Parathyroid adenoma (tissue), 2 donors: ENCODE measurements at regions not wholly inside any gene's neighbourhood (a gene's known extent, or its start where the extent isn't known, plus 50 kb on each side); places are given as distances from the start of the nearest gene placed in this dataset.

ENCODE experiments used
- H2AFZ ChIP-seq: fragments of 300-600 bp; sonication (generic); one replicate; pipeline ENCODE4 v1.7.0; 2017; ENCODE audit warnings: antibody characterized with exemption, mild to moderate bottlenecking
- H3K27ac ChIP-seq: fragments of 300-600 bp; sonication (generic); one replicate; pipeline ENCODE4 v1.7.0; 2017
- H3K27me3 ChIP-seq: fragments of 300-600 bp; sonication (generic); one replicate; pipeline ENCODE4 v1.7.0; 2017; ENCODE audit warnings: low read length; ENCODE audit not compliant: control insufficient read depth, insufficient read depth
- H3K36me3 ChIP-seq: fragments of 300-600 bp; sonication (generic); one replicate; pipeline ENCODE4 v1.7.0; 2017; ENCODE audit warnings: low read length; ENCODE audit not compliant: control insufficient read depth, insufficient read depth
- H3K4me1 ChIP-seq: fragments of 300-600 bp; sonication (generic); one replicate; pipeline ENCODE4 v1.7.0; 2017; ENCODE audit warnings: control low read depth
- H3K4me2 ChIP-seq: fragments of 300-600 bp; sonication (generic); one replicate; pipeline ENCODE4 v1.7.0; 2017; ENCODE audit warnings: low read length
- H3K4me3 ChIP-seq: fragments of 300-600 bp; sonication (generic); one replicate; pipeline ENCODE4 v1.7.0; 2017; ENCODE audit warnings: low read depth, low read length
- H3K79me2 ChIP-seq: fragments of 300-600 bp; sonication (generic); one replicate; pipeline ENCODE4 v1.7.0; 2017; ENCODE audit warnings: control low read depth
- H3K9ac ChIP-seq: fragments of 300-600 bp; sonication (generic); one replicate; pipeline ENCODE4 v1.7.0; 2017; ENCODE audit warnings: mild to moderate bottlenecking
- H3K9me3 ChIP-seq: fragments of 300-600 bp; sonication (generic); one replicate; pipeline ENCODE4 v1.7.0; 2017; ENCODE audit warnings: low read length; ENCODE audit not compliant: control insufficient read depth
- CTCF ChIP-seq: fragments of 300-600 bp; sonication (generic); IDR thresholded peaks from one replicate; pipeline ENCODE4 v1.7.0; 2017; ENCODE audit warnings: antibody characterized with exemption, mild to moderate bottlenecking
- donor health status: primary hyperparathyroidism.

GRCh38 chr6:91719414-91719813 lies 1132.5 kb upstream of the MAP3K7 start:
- Histone ChIP-seq H3K79me2 (no peaks in the 10 kb centered on the region), H2AFZ (no peak overlapping the region), H3K4me2 (no peak overlapping the region), H3K27me3 (no peaks in the 10 kb centered on the region), H3K27ac (no peak overlapping the region), H3K4me1 (no peaks in the 10 kb centered on the region), H3K36me3 (no peaks in the 10 kb centered on the region), H3K4me3 (no peak overlapping the region), H3K9me3 (no peaks in the 10 kb centered on the region), H3K9ac (no peak overlapping the region)
- no peak for TF ChIP-seq CTCF

GRCh38 chr6:91718198-91718597 lies 1131.3 kb upstream of the MAP3K7 start:
- Histone ChIP-seq H3K27me3 (no peaks in the 10 kb centered on the region), H3K4me2 (no peak overlapping the region), H3K36me3 (no peaks in the 10 kb centered on the region), H3K4me1 (no peaks in the 10 kb centered on the region), H2AFZ (no peak overlapping the region), H3K79me2 (no peaks in the 10 kb centered on the region), H3K27ac (no peak overlapping the region), H3K9me3 (no peaks in the 10 kb centered on the region), H3K9ac (no peak overlapping the region), H3K4me3 (no peak overlapping the region)
- no peak for TF ChIP-seq CTCF

GRCh38 chr6:91717094-91717493 lies 1130.2 kb upstream of the MAP3K7 start:
- no peaks in the 10 kb centered on the region for H3K36me3 ChIP-seq
- no peak overlapping the region for H3K4me3 ChIP-seq
- no peaks in the 10 kb centered on the region for H3K27me3 ChIP-seq
- H3K27ac ChIP-seq: no peak overlapping the region
- no peak overlapping the region for H2AFZ ChIP-seq
- no peak overlapping the region for H3K9ac ChIP-seq
- no peaks in the 10 kb centered on the region for H3K79me2 ChIP-seq
- H3K4me1 ChIP-seq: no peaks in the 10 kb centered on the region
- H3K9me3 ChIP-seq: no peaks in the 10 kb centered on the region
- no peak overlapping the region for H3K4me2 ChIP-seq
- no peak for TF ChIP-seq CTCF

GRCh38 chr6:91716361-91716760 lies 1129.5 kb upstream of the MAP3K7 start:
- TF ChIP-seq CTCF: no peak
- H3K9me3 ChIP-seq: no peaks in the 10 kb centered on the region
- H2AFZ ChIP-seq: no peak overlapping the region
- H3K27me3 ChIP-seq: no peaks in the 10 kb centered on the region
- H3K4me2 ChIP-seq: no peak overlapping the region
- H3K4me3 ChIP-seq: no peak overlapping the region
- H3K4me1 ChIP-seq: no peaks in the 10 kb centered on the region
- H3K36me3 ChIP-seq: no peaks in the 10 kb centered on the region
- H3K79me2 ChIP-seq: no peaks in the 10 kb centered on the region
- H3K27ac ChIP-seq: no peak overlapping the region
- H3K9ac ChIP-seq: no peak overlapping the region

GRCh38 chr6:91715171-91715805 lies 1128.4 kb upstream of the MAP3K7 start:
- Histone ChIP-seq H3K9me3 (no peaks in the 10 kb centered on the region), H3K27ac (no peak overlapping the region), H3K27me3 (no peaks in the 10 kb centered on the region), H3K36me3 (no peaks in the 10 kb centered on the region), H3K4me2 (no peak overlapping the region), H3K4me1 (no peaks in the 10 kb centered on the region), H3K4me3 (no peak overlapping the region), H3K9ac (no peak overlapping the region), H2AFZ (no peak overlapping the region), H3K79me2 (no peaks in the 10 kb centered on the region)
- no peak for TF ChIP-seq CTCF
